ENCODE measurements at regions not wholly inside any gene's neighbourhood (a gene's known extent, or its start where the extent isn't known, plus 50 kb on each side); places are given as distances from the start of the nearest gene placed in this dataset.
"Not testable (repeated sequence)": the region's sequence is repeated elsewhere in the genome, so short reads cannot be mapped to it uniquely, and the experiment has no call there.

- DNase-seq (ENCODE audit: low spot score): no peak
Observed at GRCh38 chr10:117748058-117748457, 205.5 kb downstream of the EMX2 start.

- no peak for DNase-seq (ENCODE audit: low spot score)
Observed at GRCh38 chr10:117750616-117751015, 208.1 kb downstream of the EMX2 start.

GRCh38 chr10:117751259-117751658 is 208.7 kb downstream of the EMX2 start:
- DNase-seq (ENCODE audit: low spot score): no peak

GRCh38 chr10:117752103-117752502 is 209.6 kb downstream of the EMX2 start:
- DNase-seq (ENCODE audit: low spot score): no peak

GRCh38 chr10:117754770-117755658 is 212.5 kb downstream of the EMX2 start:
- no peak for DNase-seq (ENCODE audit: low spot score)

- no peak for DNase-seq (ENCODE audit: low spot score)
Observed at GRCh38 chr10:117755659-117756014, 213.1 kb downstream of the EMX2 start.

- DNase-seq (ENCODE audit: low spot score): no peak
Observed at GRCh38 chr10:117757086-117757720, 214.7 kb downstream of the EMX2 start.

- no peak for DNase-seq (ENCODE audit: low spot score)
Observed at GRCh38 chr10:117759266-117759665, 216.7 kb downstream of the EMX2 start.

- DNase-seq (ENCODE audit: low spot score): no peak
Observed at GRCh38 chr10:117761695-117762094, 219.1 kb downstream of the EMX2 start.

- DNase-seq (ENCODE audit: low spot score): no peak
Observed at GRCh38 chr10:117762126-117762818, 219.7 kb downstream of the EMX2 start.

- DNase-seq (ENCODE audit: low spot score): no peak
Observed at GRCh38 chr10:117762819-117763172, 220.2 kb downstream of the EMX2 start.

GRCh38 chr10:117763528-117763927 is 221.0 kb downstream of the EMX2 start:
- no peak for DNase-seq (ENCODE audit: low spot score)

GRCh38 chr10:117768333-117769042 is 225.9 kb downstream of the EMX2 start:
- no peak for DNase-seq (ENCODE audit: low spot score)

- DNase-seq (ENCODE audit: low spot score): no peak
Observed at GRCh38 chr10:117775526-117775925, 233.0 kb downstream of the EMX2 start.

GRCh38 chr10:117777222-117777621 is 234.7 kb downstream of the EMX2 start:
- not testable (repeated sequence) for DNase-seq (ENCODE audit: low spot score)

GRCh38 chr10:117778241-117778640 is 235.7 kb downstream of the EMX2 start:
- no peak for DNase-seq (ENCODE audit: low spot score)

- no peak for DNase-seq (ENCODE audit: low spot score)
Observed at GRCh38 chr10:117780411-117780810, 237.9 kb downstream of the EMX2 start.

- no peak for DNase-seq (ENCODE audit: low spot score)
Observed at GRCh38 chr10:117781216-117781831, 238.8 kb downstream of the EMX2 start.

- DNase-seq (ENCODE audit: low spot score): no peak
Observed at GRCh38 chr10:117782276-117782675, 239.7 kb downstream of the EMX2 start.

- DNase-seq (ENCODE audit: low spot score): no peak
Observed at GRCh38 chr10:117783698-117784395, 241.3 kb downstream of the EMX2 start.

GRCh38 chr10:117784776-117785175 is 242.2 kb downstream of the EMX2 start:
- no peak for DNase-seq (ENCODE audit: low spot score)
